ENCODE measurements at regions not wholly inside any gene's neighbourhood (a gene's known extent, or its start where the extent isn't known, plus 50 kb on each side); places are given as distances from the start of the nearest gene placed in this dataset.
"Not testable (repeated sequence)": the region's sequence is repeated elsewhere in the genome, so short reads cannot be mapped to it uniquely, and the experiment has no call there.

GRCh38 chr2:89246620-89247019, 555.1 kb downstream of the RPIA start:
- ATAC-seq: not testable (repeated sequence)

GRCh38 chr2:89255013-89255412, 563.5 kb downstream of the RPIA start:
- not testable (repeated sequence) for H3K27ac ChIP-seq (ENCODE audit: low read depth); H3K36me3 ChIP-seq (ENCODE audit: insufficient read depth); H3K27me3 ChIP-seq (ENCODE audit: insufficient read depth); ATAC-seq; H4K20me1 ChIP-seq (replicated peaks; ENCODE audit: insufficient read depth); H3K79me2 ChIP-seq (replicated peaks; ENCODE audit: insufficient read depth); H3K36me3 Mint-ChIP-seq (ENCODE audit: low read depth); H3K9me2 ChIP-seq (ENCODE audit: insufficient read depth); H3K4me3 Mint-ChIP-seq; H3K4me3 ChIP-seq; H2AFZ ChIP-seq; H3K4me1 Mint-ChIP-seq; DNase-seq (ENCODE audit: low spot score); H3K4me2 ChIP-seq; H3K27me3 Mint-ChIP-seq (ENCODE audit: insufficient read depth, low read depth, poor library complexity); H3K4me1 ChIP-seq (ENCODE audit: insufficient read depth); H3F3A ChIP-seq (replicated peaks; ENCODE audit: low read depth); H3K27ac Mint-ChIP-seq
- H3K9me3 Mint-ChIP-seq: peaks cover 18% of the 10 kb centered on the region

More at GRCh38 chr2:89246620-89247019, 555.1 kb downstream of the RPIA start:
- H3F3A ChIP-seq (replicated peaks; ENCODE audit: low read depth); H3K36me3 Mint-ChIP-seq (ENCODE audit: low read depth); DNase-seq (ENCODE audit: low spot score); H3K79me2 ChIP-seq (replicated peaks; ENCODE audit: insufficient read depth); H3K4me3 ChIP-seq; H2AFZ ChIP-seq; H3K4me1 Mint-ChIP-seq; H4K20me1 ChIP-seq (replicated peaks; ENCODE audit: insufficient read depth); H3K36me3 ChIP-seq (ENCODE audit: insufficient read depth); H3K4me1 ChIP-seq (ENCODE audit: insufficient read depth); H3K27ac Mint-ChIP-seq; H3K27me3 Mint-ChIP-seq (ENCODE audit: insufficient read depth, low read depth, poor library complexity); H3K4me3 Mint-ChIP-seq; H3K4me2 ChIP-seq; H3K27me3 ChIP-seq (ENCODE audit: insufficient read depth); H3K9me2 ChIP-seq (ENCODE audit: insufficient read depth); H3K27ac ChIP-seq (ENCODE audit: low read depth): not testable (repeated sequence)
- peaks cover 36% of the 10 kb centered on the region for H3K9me3 Mint-ChIP-seq

- H3K9me3 Mint-ChIP-seq; H4K20me1 ChIP-seq (replicated peaks; ENCODE audit: insufficient read depth); H3K27me3 ChIP-seq (ENCODE audit: insufficient read depth); H3F3A ChIP-seq (replicated peaks; ENCODE audit: low read depth); H3K79me2 ChIP-seq (replicated peaks; ENCODE audit: insufficient read depth); ATAC-seq; H3K4me1 Mint-ChIP-seq; H3K27ac Mint-ChIP-seq; H3K4me3 Mint-ChIP-seq; DNase-seq (ENCODE audit: low spot score); H3K36me3 Mint-ChIP-seq (ENCODE audit: low read depth); H3K27ac ChIP-seq (ENCODE audit: low read depth); H3K36me3 ChIP-seq (ENCODE audit: insufficient read depth); H3K4me1 ChIP-seq (ENCODE audit: insufficient read depth); H3K4me3 ChIP-seq; H3K27me3 Mint-ChIP-seq (ENCODE audit: insufficient read depth, low read depth, poor library complexity); H3K4me2 ChIP-seq; H2AFZ ChIP-seq; H3K9me2 ChIP-seq (ENCODE audit: insufficient read depth): not testable (repeated sequence)
Observed at GRCh38 chr2:89273443-89273842, 582.0 kb downstream of the RPIA start.

GRCh38 chr2:89280536-89280935, 589.1 kb downstream of the RPIA start:
- ATAC-seq; H3F3A ChIP-seq (replicated peaks; ENCODE audit: low read depth); H3K4me3 Mint-ChIP-seq; H3K27me3 Mint-ChIP-seq (ENCODE audit: insufficient read depth, low read depth, poor library complexity); H3K36me3 ChIP-seq (ENCODE audit: insufficient read depth); H3K4me1 Mint-ChIP-seq; H3K4me2 ChIP-seq; H3K27ac Mint-ChIP-seq; H3K27ac ChIP-seq (ENCODE audit: low read depth); H3K79me2 ChIP-seq (replicated peaks; ENCODE audit: insufficient read depth); H3K4me3 ChIP-seq; H3K27me3 ChIP-seq (ENCODE audit: insufficient read depth); H3K36me3 Mint-ChIP-seq (ENCODE audit: low read depth); H4K20me1 ChIP-seq (replicated peaks; ENCODE audit: insufficient read depth); H3K9me2 ChIP-seq (ENCODE audit: insufficient read depth); H2AFZ ChIP-seq; H3K4me1 ChIP-seq (ENCODE audit: insufficient read depth); H3K9me3 Mint-ChIP-seq; DNase-seq (ENCODE audit: low spot score): not testable (repeated sequence)

GRCh38 chr2:89286448-89287080, 595.1 kb downstream of the RPIA start:
- not testable (repeated sequence) for ATAC-seq; H3K4me1 ChIP-seq (ENCODE audit: insufficient read depth); H3K4me1 Mint-ChIP-seq

GRCh38 chr2:89287084-89287483, 595.6 kb downstream of the RPIA start:
- H3K4me3 ChIP-seq; H3K36me3 Mint-ChIP-seq (ENCODE audit: low read depth); H3K27me3 Mint-ChIP-seq (ENCODE audit: insufficient read depth, low read depth, poor library complexity); H3K27ac ChIP-seq (ENCODE audit: low read depth); H3K79me2 ChIP-seq (replicated peaks; ENCODE audit: insufficient read depth); H3F3A ChIP-seq (replicated peaks; ENCODE audit: low read depth); H3K9me3 Mint-ChIP-seq; H4K20me1 ChIP-seq (replicated peaks; ENCODE audit: insufficient read depth); H3K4me3 Mint-ChIP-seq; ATAC-seq; H3K4me2 ChIP-seq; H2AFZ ChIP-seq; H3K4me1 Mint-ChIP-seq; H3K27ac Mint-ChIP-seq; H3K27me3 ChIP-seq (ENCODE audit: insufficient read depth); H3K4me1 ChIP-seq (ENCODE audit: insufficient read depth); H3K36me3 ChIP-seq (ENCODE audit: insufficient read depth); DNase-seq (ENCODE audit: low spot score); H3K9me2 ChIP-seq (ENCODE audit: insufficient read depth): not testable (repeated sequence)

More at GRCh38 chr2:89286448-89287080, 595.1 kb downstream of the RPIA start:
- H2AFZ ChIP-seq; H3K4me3 Mint-ChIP-seq; H3K27me3 Mint-ChIP-seq (ENCODE audit: insufficient read depth, low read depth, poor library complexity); H3K4me2 ChIP-seq; DNase-seq (ENCODE audit: low spot score); H3K36me3 ChIP-seq (ENCODE audit: insufficient read depth); H3K27ac ChIP-seq (ENCODE audit: low read depth); H3K27ac Mint-ChIP-seq; H4K20me1 ChIP-seq (replicated peaks; ENCODE audit: insufficient read depth); H3K4me3 ChIP-seq; H3K79me2 ChIP-seq (replicated peaks; ENCODE audit: insufficient read depth); H3K9me2 ChIP-seq (ENCODE audit: insufficient read depth); H3F3A ChIP-seq (replicated peaks; ENCODE audit: low read depth); H3K9me3 Mint-ChIP-seq; H3K36me3 Mint-ChIP-seq (ENCODE audit: low read depth); H3K27me3 ChIP-seq (ENCODE audit: insufficient read depth): not testable (repeated sequence)

- H3K4me2 ChIP-seq; H4K20me1 ChIP-seq (replicated peaks; ENCODE audit: insufficient read depth): not testable (repeated sequence)
Observed at GRCh38 chr2:89291717-89292298, 600.3 kb downstream of the RPIA start.

More at GRCh38 chr2:89291717-89292298, 600.3 kb downstream of the RPIA start:
- not testable (repeated sequence) for H3K4me1 ChIP-seq (ENCODE audit: insufficient read depth); H3K9me3 Mint-ChIP-seq; H3K36me3 ChIP-seq (ENCODE audit: insufficient read depth); H3K79me2 ChIP-seq (replicated peaks; ENCODE audit: insufficient read depth); H3K9me2 ChIP-seq (ENCODE audit: insufficient read depth); H3K27ac Mint-ChIP-seq; H3K27ac ChIP-seq (ENCODE audit: low read depth); H3K4me3 ChIP-seq; H2AFZ ChIP-seq; H3K4me3 Mint-ChIP-seq; H3K4me1 Mint-ChIP-seq; ATAC-seq; H3K27me3 Mint-ChIP-seq (ENCODE audit: insufficient read depth, low read depth, poor library complexity); H3K36me3 Mint-ChIP-seq (ENCODE audit: low read depth); H3F3A ChIP-seq (replicated peaks; ENCODE audit: low read depth); H3K27me3 ChIP-seq (ENCODE audit: insufficient read depth); DNase-seq (ENCODE audit: low spot score)
